Loucy (cell line): ENCODE measurements at regions not wholly inside any gene's neighbourhood (a gene's known extent, or its start where the extent isn't known, plus 50 kb on each side); places are given as distances from the start of the nearest gene placed in this dataset.

Experiments
- H2AFZ ChIP-seq: fragments of 200-600 bp; sonication (generic); 2 replicates; pipeline ENCODE4 v1.6.0; 2016; ENCODE audit warnings: antibody characterized with exemption, mild to moderate bottlenecking, low read length, moderate library complexity
- H3F3A ChIP-seq: fragments of 200-600 bp; 2 replicates; pipeline ENCODE4 v1.6.0; 2016; ENCODE audit warnings: antibody characterized with exemption, low read depth, mild to moderate bottlenecking
- H3K27me3 ChIP-seq: fragments of 200-600 bp; sonication (generic); 2 replicates; pipeline ENCODE4 v1.6.1; 2014; ENCODE audit warnings: low read length, mild to moderate bottlenecking; ENCODE audit not compliant: insufficient read depth, poor library complexity, severe bottlenecking
- H3K36me3 ChIP-seq: fragments of 200-600 bp; sonication (generic); 2 replicates; pipeline ENCODE4 v1.6.1; 2016; ENCODE audit warnings: low read length; ENCODE audit not compliant: insufficient read depth
- H3K4me1 ChIP-seq: fragments of 200-600 bp; sonication (generic); 2 replicates; pipeline ENCODE4 v1.5.1; 2014; ENCODE audit warnings: low read length, mild to moderate bottlenecking; ENCODE audit not compliant: insufficient read depth, poor library complexity, severe bottlenecking
- H3K4me2 ChIP-seq: fragments of 200-600 bp; sonication (generic); 2 replicates; pipeline ENCODE4 v1.6.0; 2014; ENCODE audit warnings: antibody characterized with exemption, low read length, low read depth, mild to moderate bottlenecking; ENCODE audit not compliant: poor library complexity, severe bottlenecking
- H3K4me3 ChIP-seq: fragments of 200-600 bp; sonication (generic); 2 replicates; pipeline ENCODE4 v1.5.1; 2014; ENCODE audit warnings: low read length, mild to moderate bottlenecking, mixed read lengths; ENCODE audit not compliant: poor library complexity, severe bottlenecking
- H3K79me2 ChIP-seq: fragments of 200-600 bp; sonication (generic); 2 replicates; pipeline ENCODE4 v1.6.1; 2014; ENCODE audit warnings: low read length; ENCODE audit not compliant: insufficient read depth
- H3K9ac ChIP-seq: fragments of 200-600 bp; sonication (generic); 2 replicates; pipeline ENCODE4 v1.6.0; 2014; ENCODE audit warnings: mild to moderate bottlenecking, low read depth, low read length, moderate library complexity; ENCODE audit not compliant: poor library complexity, severe bottlenecking
- H3K9me2 ChIP-seq: fragments of 200-600 bp; sonication (generic); replicated peaks from 2 replicates; pipeline ENCODE4 v1.6.1; 2016; ENCODE audit warnings: low read depth, low read length, mixed read lengths
- H3K9me3 ChIP-seq: fragments of 200-600 bp; sonication (generic); 2 replicates; pipeline ENCODE4 v1.6.1; 2014; ENCODE audit warnings: mild to moderate bottlenecking, antibody characterized with exemption, low read length, low read depth; ENCODE audit not compliant: insufficient read depth
- H4K20me1 ChIP-seq: fragments of 200-600 bp; sonication (generic); 2 replicates; pipeline ENCODE4 v1.6.0; 2014; ENCODE audit warnings: antibody characterized with exemption, low read length, mild to moderate bottlenecking; ENCODE audit not compliant: insufficient read depth, poor library complexity, severe bottlenecking
- CTCF ChIP-seq: fragments of 200-600 bp; sonication (generic); conservative IDR thresholded peaks from 2 replicates; pipeline ENCODE4 v1.5.1; 2014; ENCODE audit warnings: mild to moderate bottlenecking, antibody characterized with exemption, low read length
- EZH2phosphoT487 ChIP-seq: fragments of 200-600 bp; IDR thresholded peaks from 2 replicates; pipeline ENCODE4 v1.6.1; 2018; ENCODE audit warnings: antibody characterized with exemption, mild to moderate bottlenecking, moderate library complexity, borderline replicate concordance

GRCh38 chr5:168117469-168117868 lies 174.0 kb upstream of the WWC1 start:
- Histone ChIP-seq H2AFZ (peak overlapping the region; percentile 41; the same call in 1 of the 2 replicates), H3K4me1 (no peaks in the 10 kb centered on the region), H3K9me2 (no peaks in the 10 kb centered on the region), H3K4me2 (peak overlapping the region; percentile 16), H3K4me3 (no peak overlapping the region), H3K27me3 (no peaks in the 10 kb centered on the region), H3F3A (no peaks in the 10 kb centered on the region), H3K9ac (no peak overlapping the region), H3K9me3 (no peaks in the 10 kb centered on the region), H4K20me1 (no peaks in the 10 kb centered on the region), H3K79me2 (no peaks in the 10 kb centered on the region), H3K36me3 (no peaks in the 10 kb centered on the region)
- TF ChIP-seq CTCF (no peak), EZH2phosphoT487 (no peak)

- no peaks in the 10 kb centered on the region for H3K79me2 ChIP-seq
- TF ChIP-seq CTCF (no peak), EZH2phosphoT487 (no peak)
- H3K4me1 ChIP-seq: no peaks in the 10 kb centered on the region
- H3K9ac ChIP-seq: no peak overlapping the region
- no peaks in the 10 kb centered on the region for H4K20me1 ChIP-seq
- no peaks in the 10 kb centered on the region for H3K36me3 ChIP-seq
- no peaks in the 10 kb centered on the region for H3F3A ChIP-seq
- no peak overlapping the region for H3K4me3 ChIP-seq
- no peaks in the 10 kb centered on the region for H3K27me3 ChIP-seq
- peak overlapping the region; percentile 41; the same call in 1 of the 2 replicates for H2AFZ ChIP-seq
- H3K9me2 ChIP-seq: no peaks in the 10 kb centered on the region
- H3K4me2 ChIP-seq: no peak overlapping the region
- no peaks in the 10 kb centered on the region for H3K9me3 ChIP-seq
These were observed 173.3 kb upstream of the WWC1 start for GRCh38 chr5:168118042-168118668.

- Histone ChIP-seq H3K4me1 (peaks cover 3% of the 10 kb centered on the region), H3F3A (no peaks in the 10 kb centered on the region), H3K27me3 (no peaks in the 10 kb centered on the region), H3K36me3 (no peaks in the 10 kb centered on the region), H3K9me3 (no peaks in the 10 kb centered on the region), H3K9ac (no peak overlapping the region), H3K9me2 (no peaks in the 10 kb centered on the region), H3K4me3 (no peak overlapping the region), H2AFZ (no peak overlapping the region), H4K20me1 (no peaks in the 10 kb centered on the region), H3K79me2 (no peaks in the 10 kb centered on the region), H3K4me2 (no peak overlapping the region)
- TF ChIP-seq EZH2phosphoT487 (no peak), CTCF (no peak)
These were observed 170.9 kb upstream of the WWC1 start for GRCh38 chr5:168120401-168121137.
